KMS-11 (cell line): ENCODE measurements at regions not wholly inside any gene's neighbourhood (a gene's known extent, or its start where the extent isn't known, plus 50 kb on each side); places are given as distances from the start of the nearest gene placed in this dataset.

Source experiments
- H2AFZ ChIP-seq: fragments of 200-600 bp; sonication (generic); 2 replicates; pipeline ENCODE4 v1.6.1; 2016; ENCODE audit warnings: antibody characterized with exemption, mixed run types, low read depth
- H3K27ac ChIP-seq: fragments of 200-600 bp; sonication (generic); 2 replicates; pipeline ENCODE4 v1.6.1; 2016; ENCODE audit warnings: mild to moderate bottlenecking, mixed run types
- H3K27me3 ChIP-seq: fragments of 200-600 bp; sonication (generic); 2 replicates; pipeline ENCODE4 v1.6.1; 2017; ENCODE audit warnings: mild to moderate bottlenecking, low read depth, mixed run types, moderate library complexity; ENCODE audit not compliant: insufficient read depth
- H3K36me3 ChIP-seq: fragments of 200-600 bp; sonication (generic); 2 replicates; pipeline ENCODE4 v1.6.1; 2017; ENCODE audit warnings: mild to moderate bottlenecking, mixed run types; ENCODE audit not compliant: insufficient read depth
- H3K4me1 ChIP-seq: fragments of 200-600 bp; sonication (generic); 2 replicates; pipeline ENCODE4 v1.6.1; 2016; ENCODE audit warnings: mild to moderate bottlenecking, low read depth, mixed run types; ENCODE audit not compliant: poor library complexity, severe bottlenecking
- H3K4me2 ChIP-seq: fragments of 200-600 bp; sonication (generic); 2 replicates; pipeline ENCODE4 v1.7.0; 2016; ENCODE audit warnings: mild to moderate bottlenecking, mixed run types
- H3K4me3 ChIP-seq: fragments of 200-600 bp; sonication (generic); IDR thresholded peaks from 2 replicates; pipeline ENCODE4 v1.6.1; 2017; ENCODE audit warnings: low read depth, low read length, mixed read lengths; ENCODE audit not compliant: insufficient read depth
- H3K79me2 ChIP-seq: fragments of 200-600 bp; sonication (generic); 2 replicates; pipeline ENCODE4 v1.6.1; 2016; ENCODE audit warnings: low read depth, mixed run types; ENCODE audit not compliant: insufficient read depth
- H3K9ac ChIP-seq: fragments of 200-600 bp; sonication (generic); 2 replicates; pipeline ENCODE4 v1.6.1; 2016; ENCODE audit warnings: mild to moderate bottlenecking, mixed run types
- H4K20me1 ChIP-seq: fragments of 200-600 bp; sonication (generic); 2 replicates; pipeline ENCODE4 v1.6.1; 2016; ENCODE audit warnings: mild to moderate bottlenecking, mixed run types; ENCODE audit not compliant: insufficient read depth
- TF ChIP-seq, protein P1 (sequence below): fragments of 200-600 bp; sonication (generic); conservative IDR thresholded peaks from 2 replicates; pipeline ENCODE4 v1.6.1; 2017; ENCODE audit warnings: low read depth, mild to moderate bottlenecking, antibody characterized with exemption, low read length, moderate library complexity, mixed read lengths

DNA sequence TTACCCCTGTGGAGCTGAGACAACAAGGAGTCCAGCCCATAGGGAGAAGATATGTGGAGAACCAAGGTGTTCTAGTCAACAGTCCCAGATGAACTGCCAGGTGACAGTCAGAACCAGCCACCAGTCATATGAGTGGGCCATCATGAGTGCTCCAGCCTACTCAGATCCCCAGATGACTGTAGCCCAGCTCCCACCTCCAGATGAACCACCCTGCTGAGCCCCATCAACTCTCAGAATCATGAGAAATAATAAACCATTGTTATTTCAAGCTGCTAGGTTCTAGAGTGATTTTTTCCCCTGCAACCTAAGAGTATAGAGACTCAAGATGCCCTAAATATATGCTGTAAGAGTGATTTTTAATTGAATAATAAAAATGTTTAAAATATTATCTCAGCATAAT is 444.2 kb downstream of the GPATCH2 start:
- Histone ChIP-seq H4K20me1 (no peaks in the 10 kb centered on the region), H2AFZ (no peak overlapping the region), H3K79me2 (no peaks in the 10 kb centered on the region), H3K4me2 (no peak overlapping the region), H3K4me1 (peaks cover 9% of the 10 kb centered on the region), H3K9ac (no peak overlapping the region), H3K27me3 (no peaks in the 10 kb centered on the region), H3K36me3 (no peaks in the 10 kb centered on the region), H3K4me3 (no peak overlapping the region), H3K27ac (no peak overlapping the region)
- TF ChIP-seq, protein P1, sequence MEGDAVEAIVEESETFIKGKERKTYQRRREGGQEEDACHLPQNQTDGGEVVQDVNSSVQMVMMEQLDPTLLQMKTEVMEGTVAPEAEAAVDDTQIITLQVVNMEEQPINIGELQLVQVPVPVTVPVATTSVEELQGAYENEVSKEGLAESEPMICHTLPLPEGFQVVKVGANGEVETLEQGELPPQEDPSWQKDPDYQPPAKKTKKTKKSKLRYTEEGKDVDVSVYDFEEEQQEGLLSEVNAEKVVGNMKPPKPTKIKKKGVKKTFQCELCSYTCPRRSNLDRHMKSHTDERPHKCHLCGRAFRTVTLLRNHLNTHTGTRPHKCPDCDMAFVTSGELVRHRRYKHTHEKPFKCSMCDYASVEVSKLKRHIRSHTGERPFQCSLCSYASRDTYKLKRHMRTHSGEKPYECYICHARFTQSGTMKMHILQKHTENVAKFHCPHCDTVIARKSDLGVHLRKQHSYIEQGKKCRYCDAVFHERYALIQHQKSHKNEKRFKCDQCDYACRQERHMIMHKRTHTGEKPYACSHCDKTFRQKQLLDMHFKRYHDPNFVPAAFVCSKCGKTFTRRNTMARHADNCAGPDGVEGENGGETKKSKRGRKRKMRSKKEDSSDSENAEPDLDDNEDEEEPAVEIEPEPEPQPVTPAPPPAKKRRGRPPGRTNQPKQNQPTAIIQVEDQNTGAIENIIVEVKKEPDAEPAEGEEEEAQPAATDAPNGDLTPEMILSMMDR, result no peak

GRCh38 chr1:217184854-217185253 is 446.0 kb downstream of the GPATCH2 start:
- TF ChIP-seq, protein P1, result no peak
- no peaks in the 10 kb centered on the region for H3K27me3 ChIP-seq
- no peak overlapping the region for H3K27ac ChIP-seq
- no peaks in the 10 kb centered on the region for H3K36me3 ChIP-seq
- no peaks in the 10 kb centered on the region for H3K79me2 ChIP-seq
- H3K4me1 ChIP-seq, result peaks cover 9% of the 10 kb centered on the region
- no peak overlapping the region for H3K4me3 ChIP-seq
- no peak overlapping the region for H3K4me2 ChIP-seq
- no peak overlapping the region for H2AFZ ChIP-seq
- H4K20me1 ChIP-seq, result no peaks in the 10 kb centered on the region
- H3K9ac ChIP-seq, result no peak overlapping the region

DNA sequence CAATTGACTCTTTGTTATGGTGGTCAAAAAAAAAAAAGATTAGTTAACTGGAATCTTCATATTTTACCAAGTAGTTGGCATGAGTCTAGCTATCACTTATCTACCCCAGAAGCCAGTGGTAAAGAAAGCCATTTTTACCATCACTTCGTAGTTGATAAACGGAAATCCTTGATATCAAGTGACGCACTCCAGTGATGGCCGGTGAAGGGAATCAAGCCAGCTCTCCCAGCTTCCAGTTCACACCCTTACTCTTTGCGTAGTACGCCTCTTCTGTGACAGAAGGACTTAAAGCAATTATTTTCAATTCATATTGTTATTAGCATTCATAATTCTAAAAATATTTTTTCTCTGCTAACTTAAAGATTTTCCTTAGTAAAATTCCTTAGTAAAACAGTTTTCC is 447.9 kb downstream of the GPATCH2 start:
- Histone ChIP-seq H3K36me3 (no peaks in the 10 kb centered on the region), H3K27ac (no peak overlapping the region), H3K4me2 (no peak overlapping the region), H3K79me2 (no peaks in the 10 kb centered on the region), H4K20me1 (no peaks in the 10 kb centered on the region), H3K4me1 (no peaks in the 10 kb centered on the region), H3K4me3 (no peak overlapping the region), H3K27me3 (no peaks in the 10 kb centered on the region), H3K9ac (no peak overlapping the region), H2AFZ (no peak overlapping the region)
- TF ChIP-seq, protein P1, result no peak

DNA sequence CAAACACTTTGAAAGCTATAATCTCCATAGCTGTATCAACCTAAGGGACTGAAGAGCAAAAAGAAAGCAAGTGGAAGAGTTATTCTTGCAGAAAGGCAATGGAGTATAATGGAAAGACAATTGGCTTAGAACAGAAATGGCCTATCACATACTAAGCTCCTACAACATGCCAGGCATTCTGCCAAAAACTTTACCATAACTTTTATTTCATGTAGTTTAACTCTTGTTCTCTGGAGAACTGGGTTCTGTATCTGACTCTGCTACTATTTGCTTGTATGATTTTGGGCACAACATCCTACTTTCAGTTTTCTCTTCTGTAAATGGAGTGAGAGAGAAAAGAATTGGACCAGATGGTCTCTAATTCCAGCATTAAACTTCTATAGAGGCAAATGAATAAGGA is 449.1 kb downstream of the GPATCH2 start:
- Histone ChIP-seq H3K4me1 (no peaks in the 10 kb centered on the region), H3K79me2 (no peaks in the 10 kb centered on the region), H3K4me3 (no peak overlapping the region), H3K4me2 (no peak overlapping the region), H3K27me3 (no peaks in the 10 kb centered on the region), H3K9ac (no peak overlapping the region), H2AFZ (no peak overlapping the region), H3K36me3 (no peaks in the 10 kb centered on the region), H4K20me1 (no peaks in the 10 kb centered on the region), H3K27ac (no peak overlapping the region)
- TF ChIP-seq, protein P1, result no peak
